ENCODE measurements at regions not wholly inside any gene's neighbourhood (a gene's known extent, or its start where the extent isn't known, plus 50 kb on each side); places are given as distances from the start of the nearest gene placed in this dataset.
A peak's percentile ranks its signal among the peaks of the same experiment; 100 is the strongest.

DNA sequence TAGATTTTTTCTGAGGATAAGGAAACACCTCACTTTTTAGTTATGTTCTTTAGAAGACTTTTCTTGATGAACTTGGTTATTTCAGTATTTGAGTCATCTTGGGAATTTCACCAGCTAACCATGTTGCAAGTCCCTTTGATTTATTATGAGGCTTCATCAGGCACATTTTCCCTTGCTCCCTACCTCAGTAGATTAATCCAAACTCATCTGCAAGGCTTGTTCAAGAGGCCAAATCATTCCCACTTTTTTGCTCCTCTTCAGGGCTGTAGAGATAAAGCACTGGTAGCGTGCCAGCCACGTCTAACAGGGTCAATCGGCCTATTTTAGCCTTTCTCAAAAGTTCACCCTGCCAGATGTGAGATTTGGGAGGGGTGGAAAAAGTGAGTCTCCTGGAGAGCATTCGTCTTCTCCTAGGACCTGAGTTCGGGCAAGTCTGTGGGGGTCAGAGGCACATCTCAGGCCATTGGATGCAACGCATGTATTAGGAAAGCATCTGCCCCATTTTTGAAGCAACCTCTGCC, 120.3 kb downstream of the RDH14 start:
- Histone ChIP-seq H3K27ac (no peak overlapping the region), H3K4me1 (no peaks in the 10 kb centered on the region), H3K4me3 (no peak overlapping the region), H3K27me3 (no peaks in the 10 kb centered on the region), H3K9me3 (no peaks in the 10 kb centered on the region), H3K36me3 (replicated peaks in 1 of 2; ENCODE audit: insufficient read depth in 1 of 2, low read depth in 2 of 2) (no peaks in the 10 kb centered on the region)
- WGBS, 2 donors = 61 to 69% methylated on average over 6 of the region's 6 CpGs
- DNase-seq (peak in 1 of 4 donors; percentile 10), ATAC-seq (no peak)
- no peak for TF ChIP-seq POLR2A (IDR thresholded peaks at IDR 0.05)
- TF ChIP-seq, protein P1, sequence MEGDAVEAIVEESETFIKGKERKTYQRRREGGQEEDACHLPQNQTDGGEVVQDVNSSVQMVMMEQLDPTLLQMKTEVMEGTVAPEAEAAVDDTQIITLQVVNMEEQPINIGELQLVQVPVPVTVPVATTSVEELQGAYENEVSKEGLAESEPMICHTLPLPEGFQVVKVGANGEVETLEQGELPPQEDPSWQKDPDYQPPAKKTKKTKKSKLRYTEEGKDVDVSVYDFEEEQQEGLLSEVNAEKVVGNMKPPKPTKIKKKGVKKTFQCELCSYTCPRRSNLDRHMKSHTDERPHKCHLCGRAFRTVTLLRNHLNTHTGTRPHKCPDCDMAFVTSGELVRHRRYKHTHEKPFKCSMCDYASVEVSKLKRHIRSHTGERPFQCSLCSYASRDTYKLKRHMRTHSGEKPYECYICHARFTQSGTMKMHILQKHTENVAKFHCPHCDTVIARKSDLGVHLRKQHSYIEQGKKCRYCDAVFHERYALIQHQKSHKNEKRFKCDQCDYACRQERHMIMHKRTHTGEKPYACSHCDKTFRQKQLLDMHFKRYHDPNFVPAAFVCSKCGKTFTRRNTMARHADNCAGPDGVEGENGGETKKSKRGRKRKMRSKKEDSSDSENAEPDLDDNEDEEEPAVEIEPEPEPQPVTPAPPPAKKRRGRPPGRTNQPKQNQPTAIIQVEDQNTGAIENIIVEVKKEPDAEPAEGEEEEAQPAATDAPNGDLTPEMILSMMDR (IDR thresholded peaks at IDR 0.05) = no peak
- intact Hi-C loops (cut with DNase I) = no loop called here

DNA sequence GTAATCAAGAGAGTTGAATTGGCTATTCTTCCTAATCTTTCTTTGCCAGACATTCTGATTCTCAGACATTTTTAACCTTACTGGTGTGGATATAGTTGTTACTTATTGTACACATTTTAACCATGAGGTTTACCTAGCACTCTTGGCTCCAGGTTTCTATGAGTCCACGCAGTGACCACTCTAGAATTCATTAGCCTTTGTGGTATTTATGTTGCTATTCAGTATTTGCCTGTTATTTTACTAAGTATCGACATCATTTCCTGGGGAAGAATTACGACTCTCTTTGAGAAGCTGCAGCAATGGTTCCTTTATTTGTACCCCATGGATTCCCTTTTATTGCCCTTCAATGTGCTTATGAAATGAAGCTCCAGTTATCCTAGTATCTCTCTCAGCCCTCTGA, 120.7 kb downstream of the RDH14 start:
- no peak overlapping the region for H3K27ac ChIP-seq
- no peaks in the 10 kb centered on the region for H3K36me3 ChIP-seq (replicated peaks in 1 of 2; ENCODE audit: insufficient read depth in 1 of 2, low read depth in 2 of 2)
- DNase-seq (no peak), ATAC-seq (no peak)
- intact Hi-C loops (cut with DNase I) = no loop called here
- H3K4me3 ChIP-seq = no peak overlapping the region
- no peaks in the 10 kb centered on the region for H3K9me3 ChIP-seq
- TF ChIP-seq, protein P1 (IDR thresholded peaks at IDR 0.05) = no peak
- TF ChIP-seq POLR2A (IDR thresholded peaks at IDR 0.05) = no peak
- H3K4me1 ChIP-seq = no peaks in the 10 kb centered on the region
- 69% methylated on average over 3 of the region's 3 CpGs for WGBS, 2 donors
- H3K27me3 ChIP-seq = no peaks in the 10 kb centered on the region

DNA sequence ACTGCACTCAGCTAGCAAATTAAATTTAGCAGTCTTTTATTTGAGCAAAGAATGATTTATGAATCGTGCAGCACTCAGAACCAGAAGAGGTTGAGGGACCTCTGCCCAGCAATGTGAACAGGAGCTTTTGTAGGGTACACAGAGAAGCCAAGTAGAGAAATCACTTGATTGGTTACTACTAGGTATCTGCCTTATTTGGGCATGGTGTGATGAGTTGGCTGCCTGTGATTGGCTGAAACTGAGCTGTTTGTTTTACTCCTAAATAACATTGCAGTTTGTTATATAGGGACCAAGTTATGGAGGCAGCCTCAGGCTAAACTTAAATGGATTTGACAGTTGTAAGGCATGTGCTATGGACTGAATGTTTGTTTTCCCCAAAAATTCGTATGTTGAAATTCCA, 122.5 kb downstream of the RDH14 start:
- H3K4me1 ChIP-seq = no peaks in the 10 kb centered on the region
- no peaks in the 10 kb centered on the region for H3K27me3 ChIP-seq
- TF ChIP-seq, protein P1 (IDR thresholded peaks at IDR 0.05) = no peak
- TF ChIP-seq POLR2A (IDR thresholded peaks at IDR 0.05) = no peak
- H3K27ac ChIP-seq = no peak overlapping the region
- H3K36me3 ChIP-seq (replicated peaks in 1 of 2; ENCODE audit: insufficient read depth in 1 of 2, low read depth in 2 of 2) = no peaks in the 10 kb centered on the region
- ATAC-seq (no peak), DNase-seq (no peak)
- 48 to 51% methylated on average over 2 of the region's 2 CpGs for WGBS, 2 donors
- intact Hi-C loops (cut with DNase I) = no loop called here
- no peak overlapping the region for H3K4me3 ChIP-seq
- no peaks in the 10 kb centered on the region for H3K9me3 ChIP-seq

DNA sequence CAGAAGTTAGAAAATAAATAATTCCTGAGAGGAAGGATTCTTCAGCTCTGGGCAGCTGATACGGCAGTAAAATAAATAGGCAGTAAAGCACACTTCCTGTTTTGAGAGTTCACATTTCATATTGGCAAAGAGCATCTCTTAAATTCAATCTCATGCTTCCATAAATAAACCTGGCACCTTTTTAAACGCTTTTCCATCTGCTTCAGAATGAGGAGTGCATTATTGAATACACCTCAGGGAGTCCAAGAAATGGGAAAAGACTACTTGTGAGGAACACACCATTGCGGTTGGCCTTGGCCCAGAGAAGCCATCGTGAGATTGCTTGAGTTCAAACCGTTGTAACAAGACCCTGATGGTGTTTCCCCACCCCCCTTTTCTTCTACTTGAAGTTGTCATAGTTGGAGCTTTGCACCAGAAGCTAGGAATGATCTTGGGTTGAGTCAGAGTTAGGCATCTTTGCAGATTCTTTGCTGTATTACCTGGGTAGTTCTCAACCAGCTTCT, 123.9 kb downstream of the RDH14 start:
- 44 to 48% methylated on average over 5 of the region's 5 CpGs for WGBS, 2 donors
- H3K4me1 ChIP-seq = no peaks in the 10 kb centered on the region
- no peak overlapping the region for H3K4me3 ChIP-seq
- no peaks in the 10 kb centered on the region for H3K27me3 ChIP-seq
- H3K36me3 ChIP-seq (replicated peaks in 1 of 2; ENCODE audit: insufficient read depth in 1 of 2, low read depth in 2 of 2) = no peaks in the 10 kb centered on the region
- no peak for TF ChIP-seq POLR2A (IDR thresholded peaks at IDR 0.05)
- TF ChIP-seq, protein P1 (IDR thresholded peaks at IDR 0.05) = no peak
- ATAC-seq (no peak), DNase-seq (no peak)
- no peaks in the 10 kb centered on the region for H3K9me3 ChIP-seq
- intact Hi-C loops (cut with DNase I) = no loop called here
- H3K27ac ChIP-seq = no peak overlapping the region

DNA sequence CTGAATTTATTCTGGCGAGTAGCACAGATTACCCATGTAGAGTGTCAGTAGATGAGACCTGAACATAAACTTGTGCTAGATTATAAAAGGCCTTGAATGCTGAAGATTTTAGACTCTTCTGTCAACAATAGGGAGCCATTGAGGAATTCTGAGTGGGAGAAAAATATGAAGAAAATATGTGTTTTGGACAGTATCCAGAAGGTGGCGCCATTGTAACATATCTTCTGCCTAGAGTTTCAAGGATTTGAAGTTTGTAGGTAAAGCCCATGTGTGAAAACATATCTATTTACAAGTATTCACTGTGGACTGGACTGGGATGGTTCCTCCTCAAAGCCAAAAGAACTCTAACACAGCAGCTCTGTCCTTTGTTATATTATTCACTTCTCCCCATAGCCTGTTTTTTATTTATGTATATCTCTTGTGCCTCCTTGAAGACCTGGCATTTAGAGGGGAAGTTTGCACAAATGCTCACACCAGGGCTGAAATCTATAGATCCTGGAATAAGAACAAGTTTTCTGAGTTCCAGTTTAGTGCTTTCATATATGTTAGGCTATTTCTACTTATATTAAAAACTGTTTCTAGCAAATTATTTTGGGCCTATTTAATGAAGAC, 124.9 kb downstream of the RDH14 start:
- peak in 2 of 4 donors; percentile 17 to 28 for DNase-seq
- Histone ChIP-seq H3K27ac (no peak overlapping the region), H3K4me3 (no peak overlapping the region), H3K27me3 (no peaks in the 10 kb centered on the region), H3K4me1 (no peaks in the 10 kb centered on the region), H3K9me3 (no peaks in the 10 kb centered on the region), H3K36me3 (replicated peaks in 1 of 2; ENCODE audit: insufficient read depth in 1 of 2, low read depth in 2 of 2) (no peaks in the 10 kb centered on the region)
- 31 to 52% methylated on average over 2 of the region's 2 CpGs for WGBS, 2 donors
- intact Hi-C loops (cut with DNase I) = no loop called here
- no peak for ATAC-seq
- TF ChIP-seq, protein P1 (IDR thresholded peaks at IDR 0.05) = peak in 6 of 7 experiments; percentile 23 to 46 (median 35)
- no peak for TF ChIP-seq POLR2A (IDR thresholded peaks at IDR 0.05)
